ENCODE measurements at regions not wholly inside any gene's neighbourhood (a gene's known extent, or its start where the extent isn't known, plus 50 kb on each side); places are given as distances from the start of the nearest gene placed in this dataset.
"Not testable (repeated sequence)": the region's sequence is repeated elsewhere in the genome, so short reads cannot be mapped to it uniquely, and the experiment has no call there.

- no peak overlapping the region for H3K27ac Mint-ChIP-seq
- H3K36me3 Mint-ChIP-seq (ENCODE audit: low read depth), result no peaks in the 10 kb centered on the region
- Histone ChIP-seq H3K4me1 (ENCODE audit: control insufficient read depth, insufficient read depth, low read length) (no peaks in the 10 kb centered on the region), H3K9ac (ENCODE audit: extremely low read depth, low read length, poor library complexity, severe bottlenecking) (no peak overlapping the region), H3K4me3 (ENCODE audit: low read length) (no peak overlapping the region), H3K9me3 (ENCODE audit: control insufficient read depth, low read length) (no peaks in the 10 kb centered on the region), H3K27ac (ENCODE audit: low read depth, low read length) (no peak overlapping the region), H3K36me3 (ENCODE audit: control insufficient read depth, insufficient read depth, low read length) (no peaks in the 10 kb centered on the region), H3K27me3 (ENCODE audit: control insufficient read depth, insufficient read depth, low read length, poor library complexity, severe bottlenecking) (no peaks in the 10 kb centered on the region)
- no peaks in the 10 kb centered on the region for H3K9me3 Mint-ChIP-seq
- no peaks in the 10 kb centered on the region for H3K27me3 Mint-ChIP-seq (ENCODE audit: insufficient read depth)
- peaks cover 5% of the 10 kb centered on the region for H3K4me1 Mint-ChIP-seq
- WGBS, 2 experiments (ENCODE audit: insufficient coverage in 1 of 2, insufficient read length in 1 of 2), result 86 to 88% methylated on average over 4 to 5 of the region's 6 CpGs
- no peak for DNase-seq
- H3K4me3 Mint-ChIP-seq, result no peak overlapping the region
- no peak for TF ChIP-seq CTCF (conservative IDR thresholded peaks at IDR 0.05)
Measured at GRCh38 chr10:63684257-63684936, 163.2 kb downstream of the REEP3 start.

GRCh38 chr10:63689768-63690167 is 168.6 kb downstream of the REEP3 start:
- DNase-seq, result no peak
- no peaks in the 10 kb centered on the region for H3K27me3 Mint-ChIP-seq (ENCODE audit: insufficient read depth)
- H3K36me3 Mint-ChIP-seq (ENCODE audit: low read depth), result no peaks in the 10 kb centered on the region
- H3K27ac ChIP-seq (ENCODE audit: low read depth, low read length), result no peak overlapping the region
- no peak overlapping the region for H3K27ac Mint-ChIP-seq
- no peaks in the 10 kb centered on the region for H3K27me3 ChIP-seq (ENCODE audit: control insufficient read depth, insufficient read depth, low read length, poor library complexity, severe bottlenecking)
- no peak overlapping the region for H3K4me3 ChIP-seq (ENCODE audit: low read length)
- H3K9me3 Mint-ChIP-seq, result peaks cover 18% of the 10 kb centered on the region
- H3K9ac ChIP-seq (ENCODE audit: extremely low read depth, low read length, poor library complexity, severe bottlenecking), result no peak overlapping the region
- H3K4me1 ChIP-seq (ENCODE audit: control insufficient read depth, insufficient read depth, low read length), result no peaks in the 10 kb centered on the region
- H3K36me3 ChIP-seq (ENCODE audit: control insufficient read depth, insufficient read depth, low read length), result no peaks in the 10 kb centered on the region
- H3K4me1 Mint-ChIP-seq, result peaks cover 1% of the 10 kb centered on the region
- TF ChIP-seq CTCF (conservative IDR thresholded peaks at IDR 0.05), result no peak
- no peaks in the 10 kb centered on the region for H3K9me3 ChIP-seq (ENCODE audit: control insufficient read depth, low read length)
- no peak overlapping the region for H3K4me3 Mint-ChIP-seq

GRCh38 chr10:63692220-63692896 is 171.2 kb downstream of the REEP3 start:
- Histone ChIP-seq H3K4me3 (ENCODE audit: low read length) (no peak overlapping the region), H3K9me3 (ENCODE audit: control insufficient read depth, low read length) (no peaks in the 10 kb centered on the region), H3K36me3 (ENCODE audit: control insufficient read depth, insufficient read depth, low read length) (no peaks in the 10 kb centered on the region), H3K27ac (ENCODE audit: low read depth, low read length) (no peak overlapping the region), H3K4me1 (ENCODE audit: control insufficient read depth, insufficient read depth, low read length) (no peaks in the 10 kb centered on the region), H3K9ac (ENCODE audit: extremely low read depth, low read length, poor library complexity, severe bottlenecking) (no peak overlapping the region), H3K27me3 (ENCODE audit: control insufficient read depth, insufficient read depth, low read length, poor library complexity, severe bottlenecking) (no peaks in the 10 kb centered on the region)
- no peak overlapping the region for H3K4me3 Mint-ChIP-seq
- H3K36me3 Mint-ChIP-seq (ENCODE audit: low read depth), result no peaks in the 10 kb centered on the region
- WGBS, 2 experiments (ENCODE audit: insufficient coverage in 1 of 2, insufficient read length in 1 of 2), result 75% methylated on average over 2 of the region's 2 CpGs; no CpG with 5 or more reads in 1 of the 2 experiments
- no peaks in the 10 kb centered on the region for H3K27me3 Mint-ChIP-seq (ENCODE audit: insufficient read depth)
- no peaks in the 10 kb centered on the region for H3K4me1 Mint-ChIP-seq
- DNase-seq, result no peak
- no peak overlapping the region for H3K27ac Mint-ChIP-seq
- peaks cover 19% of the 10 kb centered on the region for H3K9me3 Mint-ChIP-seq
- no peak for TF ChIP-seq CTCF (conservative IDR thresholded peaks at IDR 0.05)

GRCh38 chr10:63693021-63693420 is 171.8 kb downstream of the REEP3 start:
- not testable (repeated sequence) for H3K4me1 Mint-ChIP-seq; H3K36me3 ChIP-seq (ENCODE audit: control insufficient read depth, insufficient read depth, low read length); H3K36me3 Mint-ChIP-seq (ENCODE audit: low read depth); H3K27ac Mint-ChIP-seq; H3K4me1 ChIP-seq (ENCODE audit: control insufficient read depth, insufficient read depth, low read length); H3K9me3 ChIP-seq (ENCODE audit: control insufficient read depth, low read length); H3K27me3 Mint-ChIP-seq (ENCODE audit: insufficient read depth); H3K4me3 ChIP-seq (ENCODE audit: low read length); DNase-seq; H3K4me3 Mint-ChIP-seq; H3K27me3 ChIP-seq (ENCODE audit: control insufficient read depth, insufficient read depth, low read length, poor library complexity, severe bottlenecking); H3K27ac ChIP-seq (ENCODE audit: low read depth, low read length); H3K9ac ChIP-seq (ENCODE audit: extremely low read depth, low read length, poor library complexity, severe bottlenecking)
- WGBS, 2 experiments (ENCODE audit: insufficient coverage in 1 of 2, insufficient read length in 1 of 2), result 87 to 100% methylated on average over 1 of the region's 1 CpG
- peaks cover 19% of the 10 kb centered on the region for H3K9me3 Mint-ChIP-seq
